CD14-positive monocyte (primary cell): ENCODE measurements at regions not wholly inside any gene's neighbourhood (a gene's known extent, or its start where the extent isn't known, plus 50 kb on each side); places are given as distances from the start of the nearest gene placed in this dataset.

Source experiments
- DNase-seq, 3 donors: peaks; one replicate each; pipeline ENCODE4 v3.0.0-alpha.2; 2011 to 2022
- H2AFZ ChIP-seq: 2 replicates; pipeline ENCODE4 v1.6.0; 2012; ENCODE audit warnings: mild to moderate bottlenecking, low read depth, low read length, inconsistent platforms; ENCODE audit not compliant: insufficient read depth, poor library complexity, severe bottlenecking
- H3K27ac ChIP-seq, 2 donors: 1 replicate in 1 of 2; 2 replicates in 1 of 2; pipeline ENCODE4 v1.5.1; 2012 to 2013; ENCODE audit warnings: low read length in 2 of 2, control low read depth in 1 of 2, inconsistent platforms in 1 of 2, low read depth in 1 of 2, mild to moderate bottlenecking in 1 of 2
- H3K27me3 ChIP-seq, 2 donors: one replicate each; pipeline versions ENCODE4 v1.6.0 to v1.6.1; 2011 to 2013; ENCODE audit warnings: low read length in 2 of 2; ENCODE audit not compliant: control insufficient read depth in 2 of 2, insufficient read depth in 2 of 2
- H3K36me3 ChIP-seq, 2 donors: replicated peaks in 1 of 2; 1 replicate in 1 of 2; 2 replicates in 1 of 2; pipeline versions ENCODE4 v1.5.1 to v1.6.1; 2012 to 2013; ENCODE audit warnings: low read length in 2 of 2, control low read depth in 1 of 2, inconsistent platforms in 1 of 2, mild to moderate bottlenecking in 1 of 2; ENCODE audit not compliant: insufficient read depth in 2 of 2, control insufficient read depth in 1 of 2
- H3K4me1 ChIP-seq, 2 donors: 1 replicate in 1 of 2; 2 replicates in 1 of 2; pipeline versions ENCODE4 v1.5.1 to v1.6.1; 2012 to 2013; ENCODE audit warnings: low read length in 2 of 2, control low read depth in 1 of 2, inconsistent platforms in 1 of 2, mild to moderate bottlenecking in 1 of 2, moderate library complexity in 1 of 2; ENCODE audit not compliant: insufficient read depth in 2 of 2, control insufficient read depth in 1 of 2
- H3K4me2 ChIP-seq: replicated peaks from 2 replicates; pipeline ENCODE3; 2012; ENCODE audit warnings: low read length, moderate library complexity, mild to moderate bottlenecking; ENCODE audit not compliant: poor library complexity, severe bottlenecking; ENCODE audit errors: extremely low read depth
- H3K4me3 ChIP-seq, 3 experiments: fragments of 200-600 bp in 1 of 3; sonication (generic) in 1 of 3; replicated peaks in 1 of 3; 1 replicate in 2 of 3; 2 replicates in 1 of 3; pipeline ENCODE4 v1.5.1; 2011 to 2013; ENCODE audit warnings: low read length in 3 of 3, mild to moderate bottlenecking in 3 of 3, control low read depth in 2 of 3, low read depth in 2 of 3, inconsistent platforms in 1 of 3, moderate library complexity in 1 of 3
- H3K79me2 ChIP-seq: 2 replicates; pipeline ENCODE4 v1.6.0; 2012; ENCODE audit warnings: mild to moderate bottlenecking, control low read depth, inconsistent platforms, low read length, moderate library complexity; ENCODE audit not compliant: insufficient read depth
- H3K9ac ChIP-seq: 2 replicates; pipeline ENCODE4 v1.6.0; 2017; ENCODE audit warnings: low read length, mild to moderate bottlenecking; ENCODE audit not compliant: insufficient read depth, poor library complexity, severe bottlenecking
- H3K9me3 ChIP-seq, 2 donors: replicated peaks in 1 of 2; 1 replicate in 1 of 2; 2 replicates in 1 of 2; pipeline versions ENCODE4 v1.5.1 to v1.6.1; 2012 to 2013; ENCODE audit warnings: low read length in 2 of 2, control low read depth in 1 of 2; ENCODE audit not compliant: control insufficient read depth in 1 of 2, insufficient read depth in 1 of 2
- H4K20me1 ChIP-seq: 2 replicates; pipeline ENCODE4 v1.6.0; 2012; ENCODE audit warnings: mild to moderate bottlenecking, low read length, control low read depth, moderate library complexity; ENCODE audit not compliant: insufficient read depth
- H3K27ac Mint-ChIP-seq, 7 donors: one replicate each; pipeline ENCODE4 v1.8.0; 2020; ENCODE audit warnings: mild to moderate bottlenecking in 7 of 7, mixed read lengths in 7 of 7, moderate library complexity in 6 of 7, inconsistent platforms in 2 of 7
- H3K27me3 Mint-ChIP-seq, 3 donors: one replicate each; pipeline ENCODE4 v1.8.0; 2021 to 2022; ENCODE audit warnings: low read depth in 3 of 3, mild to moderate bottlenecking in 3 of 3, mixed read lengths in 3 of 3, moderate library complexity in 3 of 3, inconsistent platforms in 1 of 3
- H3K36me3 Mint-ChIP-seq, 2 donors: one replicate each; pipeline ENCODE4 v1.8.0; 2020; ENCODE audit warnings: mixed read lengths in 2 of 2, inconsistent platforms in 1 of 2, mild to moderate bottlenecking in 1 of 2
- H3K4me1 Mint-ChIP-seq: one replicate; pipeline ENCODE4 v1.8.0; 2020; ENCODE audit warnings: mild to moderate bottlenecking, mixed read lengths
- H3K4me3 Mint-ChIP-seq, 2 donors: one replicate each; pipeline ENCODE4 v1.8.0; 2020; ENCODE audit warnings: mild to moderate bottlenecking in 2 of 2, mixed read lengths in 2 of 2, moderate library complexity in 1 of 2
- H3K9me3 Mint-ChIP-seq, 7 donors: one replicate each; pipeline ENCODE4 v1.8.0; 2020 to 2022; ENCODE audit warnings: mixed read lengths in 7 of 7, mild to moderate bottlenecking in 6 of 7, moderate library complexity in 6 of 7, inconsistent platforms in 2 of 7
- CTCF ChIP-seq: fragments of 200-600 bp; IDR thresholded peaks from one replicate; pipeline ENCODE4 v1.8.0; 2022; ENCODE audit warnings: antibody characterized with exemption, mild to moderate bottlenecking
- WGBS: methylation state at CpG from one replicate; pipeline ENCODE4 v1.1.5; 2013; ENCODE audit warnings: missing lambda C conversion rate; ENCODE audit not compliant: insufficient coverage; 5-methylcytosine and 5-hydroxymethylcytosine counted together
- intact Hi-C, 2 donors: fragments of 100-400 bp; cut with micrococcal nuclease; formaldehyde crosslinking; loops; one replicate each; pipeline versions ENCODE4 v1.15.0 to v1.15.1; 2023

GRCh38 chr4:146122398-146122797, 53.1 kb upstream of the LSM6 start:
- Histone ChIP-seq H2AFZ (no peak overlapping the region), H3K36me3 (no peaks in the 10 kb centered on the region), H4K20me1 (no peaks in the 10 kb centered on the region), H3K27ac (no peak overlapping the region), H3K4me2 (no peak overlapping the region), H3K4me1 (peaks cover 3 to 4% of the 10 kb centered on the region in 2 donors), H3K79me2 (no peaks in the 10 kb centered on the region), H3K9ac (no peak overlapping the region), H3K4me3 (no peak overlapping the region), H3K27me3 (peaks cover 2 to 3% of the 10 kb centered on the region in 2 donors), H3K9me3 (no peaks in the 10 kb centered on the region)
- H3K36me3 Mint-ChIP-seq: no peaks in the 10 kb centered on the region
- H3K4me3 Mint-ChIP-seq: no peak overlapping the region
- H3K4me1 Mint-ChIP-seq: peaks cover 6% of the 10 kb centered on the region
- no peak for DNase-seq
- peaks cover 0 to 4% (median 2%) of the 10 kb centered on the region in 7 donors for H3K9me3 Mint-ChIP-seq
- WGBS: 92% methylated on average over 6 of the region's 6 CpGs
- H3K27me3 Mint-ChIP-seq: peaks cover 0 to 7% (median 7%) of the 10 kb centered on the region in 3 donors
- TF ChIP-seq CTCF: no peak
- intact Hi-C loops: no loop called here
- no peak overlapping the region for H3K27ac Mint-ChIP-seq

GRCh38 chr4:146121757-146122156, 53.8 kb upstream of the LSM6 start:
- TF ChIP-seq CTCF: no peak
- H3K36me3 ChIP-seq: no peaks in the 10 kb centered on the region
- 100% methylated on average over 1 of the region's 3 CpGs for WGBS
- Mint-ChIP-seq H3K27ac (no peak overlapping the region), H3K27me3 (peaks cover 0 to 8% (median 7%) of the 10 kb centered on the region in 3 donors), H3K9me3 (peaks cover 0 to 5% (median 2%) of the 10 kb centered on the region in 7 donors), H3K4me3 (peak overlapping the region in 1 of 2 donors; percentile 0), H3K4me1 (peaks cover 12% of the 10 kb centered on the region), H3K36me3 (no peaks in the 10 kb centered on the region)
- no peaks in the 10 kb centered on the region for H3K9me3 ChIP-seq
- no peak overlapping the region for H3K4me3 ChIP-seq
- intact Hi-C loops: no loop called here
- no peak for DNase-seq
- no peak overlapping the region for H3K27ac ChIP-seq
- no peak overlapping the region for H3K9ac ChIP-seq
- peaks cover 0 to 2% of the 10 kb centered on the region in 2 donors for H3K27me3 ChIP-seq
- H3K4me1 ChIP-seq: peaks cover 9 to 10% of the 10 kb centered on the region in 2 donors
- no peak overlapping the region for H3K4me2 ChIP-seq
- no peaks in the 10 kb centered on the region for H4K20me1 ChIP-seq
- H3K79me2 ChIP-seq: no peaks in the 10 kb centered on the region
- H2AFZ ChIP-seq: no peak overlapping the region
